GM19468 (cell line): ENCODE measurements at regions not wholly inside any gene's neighbourhood (a gene's known extent, or its start where the extent isn't known, plus 50 kb on each side); places are given as distances from the start of the nearest gene placed in this dataset.
"Not testable (repeated sequence)": the region's sequence is repeated elsewhere in the genome, so short reads cannot be mapped to it uniquely, and the experiment has no call there.

Experiments used
- ATAC-seq: cut with Tn5 transposase; IDR thresholded peaks from one replicate; pipeline ENCODE4 v1.9.1; 2021; ENCODE audit warnings: mild to moderate bottlenecking, moderate library complexity, moderate number of reproducible peaks; ENCODE audit not compliant: unreplicated experiment; ENCODE audit errors: extremely low read depth

DNA sequence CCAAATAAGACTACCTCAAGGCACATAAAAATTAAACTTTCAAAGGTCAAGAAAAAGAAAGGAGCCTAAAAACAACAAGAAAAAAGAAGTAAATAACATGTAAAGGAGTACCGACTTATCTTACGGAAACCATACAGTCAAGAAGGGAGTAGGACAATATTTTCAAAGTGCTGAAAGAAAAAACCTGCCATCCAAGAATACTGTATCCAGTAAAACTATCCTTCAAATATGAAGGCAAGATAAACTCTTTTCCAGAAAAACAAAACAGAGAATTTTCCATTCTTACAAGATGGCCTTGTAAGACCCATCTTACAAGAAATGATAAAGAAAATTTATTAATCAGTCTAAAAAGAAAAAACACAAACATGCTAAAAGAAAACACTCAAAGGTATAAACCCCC, 302.2 kb downstream of the LMBRD1 start:
- no peak for ATAC-seq

DNA sequence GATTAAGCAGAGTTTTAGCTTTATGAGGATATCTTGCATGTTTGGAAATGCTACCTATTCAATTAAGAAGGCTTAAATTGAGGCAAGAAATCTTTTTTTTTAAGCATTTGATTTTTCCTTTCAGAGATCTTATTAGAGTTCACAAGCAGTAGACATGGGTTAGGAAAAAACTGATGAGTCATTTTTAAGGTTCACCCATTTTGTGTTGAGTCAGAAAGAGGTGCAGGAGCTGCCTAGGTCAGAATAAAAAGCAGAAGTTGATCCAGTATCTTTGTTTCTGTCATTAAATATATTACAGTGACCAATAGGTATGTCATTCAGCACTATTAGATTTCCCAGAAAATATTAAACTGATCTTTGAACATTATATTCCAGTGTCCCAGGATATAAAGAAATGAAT, 306.8 kb downstream of the LMBRD1 start:
- ATAC-seq: no peak

DNA sequence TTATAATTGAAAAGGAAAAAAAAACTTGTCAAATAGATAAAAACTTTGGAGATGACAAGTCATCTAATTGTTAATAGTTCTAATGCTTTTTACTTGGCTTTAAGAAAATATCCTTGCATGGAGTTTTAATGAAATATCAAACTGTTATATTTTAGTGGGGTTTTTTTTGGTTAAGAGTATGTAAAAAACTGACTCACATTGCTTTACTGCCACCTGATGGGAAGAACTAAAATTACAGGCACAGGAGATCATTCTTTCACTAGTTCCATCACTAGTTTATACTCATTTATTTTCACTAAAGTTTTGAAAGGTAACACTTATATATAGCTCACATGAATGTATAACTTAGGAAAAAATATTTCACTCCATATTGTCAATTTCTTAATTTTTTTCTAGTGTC, 309.1 kb downstream of the LMBRD1 start:
- no peak for ATAC-seq

DNA sequence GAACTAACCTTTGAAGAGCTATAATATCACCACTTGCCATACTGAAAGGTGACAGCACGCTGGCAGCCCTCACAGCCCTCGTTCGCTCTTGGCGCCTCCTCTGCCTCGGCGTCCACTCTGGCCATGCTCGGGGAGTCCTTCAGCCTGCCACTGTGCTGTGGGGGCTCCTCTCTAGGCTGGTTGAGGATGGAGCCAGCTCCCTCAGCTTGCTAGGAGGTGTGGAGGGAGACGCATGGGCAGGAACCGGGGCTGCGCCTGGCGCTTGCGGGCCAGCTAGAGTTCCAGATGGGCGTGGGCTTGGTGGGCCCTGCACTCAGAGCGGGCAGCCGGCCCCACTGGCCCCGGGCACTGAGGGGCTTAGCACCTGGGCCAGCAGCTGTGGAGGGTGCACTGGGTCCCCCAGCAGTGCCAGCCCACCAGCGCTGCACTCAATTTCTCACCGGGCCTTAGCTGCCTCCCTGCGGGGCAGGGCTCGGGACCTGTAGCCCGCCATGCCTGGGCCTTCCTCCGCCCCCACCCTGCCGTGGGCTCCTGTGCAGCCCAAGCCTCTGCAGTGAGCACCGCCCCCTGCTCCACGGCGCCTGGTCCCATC, 329.7 kb downstream of the LMBRD1 start:
- ATAC-seq: no peak

DNA sequence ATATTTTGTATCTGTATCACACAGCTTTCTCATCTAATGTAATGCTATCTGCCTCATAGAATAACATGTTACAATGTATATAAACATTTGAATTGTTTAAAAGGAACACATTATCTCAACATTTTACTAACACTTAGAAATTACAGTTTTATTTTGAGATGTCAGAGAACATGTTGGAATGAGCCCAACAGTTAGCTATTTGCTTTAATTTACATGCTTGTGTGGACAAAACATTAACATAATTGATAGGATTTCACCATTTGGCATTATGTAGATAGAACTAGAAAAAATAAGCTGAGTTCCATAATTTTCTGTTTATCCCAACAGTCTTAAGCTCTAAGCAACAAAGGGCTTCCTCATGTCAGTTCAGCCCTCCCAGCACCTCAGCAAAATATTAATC, 330.9 kb downstream of the LMBRD1 start:
- ATAC-seq: no peak

DNA sequence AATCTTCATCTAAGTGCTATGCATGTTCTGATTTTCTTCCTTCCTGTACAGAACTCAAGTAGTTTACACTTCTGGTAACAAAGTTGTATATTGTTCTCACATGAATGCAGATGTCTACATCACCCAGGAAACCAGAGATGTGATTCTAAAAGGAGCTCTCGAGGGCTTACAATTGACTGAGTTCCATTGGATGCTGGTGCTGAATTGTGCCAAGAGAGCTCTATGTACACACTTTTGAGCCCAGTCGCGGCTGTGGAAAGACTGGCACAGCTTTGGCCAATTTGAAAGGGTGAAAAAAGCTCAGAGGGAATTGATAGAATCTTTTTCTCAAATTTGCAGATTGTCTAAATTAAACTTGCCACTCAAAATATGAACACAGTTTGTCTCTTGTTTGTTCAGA, 340.7 kb downstream of the LMBRD1 start:
- ATAC-seq: no peak

DNA sequence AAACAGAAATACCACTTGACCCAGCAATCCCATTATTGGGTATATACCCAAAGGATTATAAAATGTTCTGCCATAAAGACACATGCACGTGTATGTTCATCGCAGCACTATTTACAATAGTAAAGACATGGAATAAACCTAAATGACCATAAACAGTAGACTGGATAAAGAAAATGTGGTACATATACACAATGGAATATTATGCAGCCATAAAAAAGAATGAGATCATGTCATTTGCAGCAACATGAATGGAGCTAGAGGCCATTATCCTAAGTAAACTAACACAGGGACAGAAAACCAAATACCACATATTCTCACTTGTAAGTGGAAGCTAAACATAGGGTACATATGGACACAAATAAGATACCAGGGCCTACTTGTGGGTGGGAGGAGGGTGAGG, 342.2 kb downstream of the LMBRD1 start:
- not testable (repeated sequence) for ATAC-seq

DNA sequence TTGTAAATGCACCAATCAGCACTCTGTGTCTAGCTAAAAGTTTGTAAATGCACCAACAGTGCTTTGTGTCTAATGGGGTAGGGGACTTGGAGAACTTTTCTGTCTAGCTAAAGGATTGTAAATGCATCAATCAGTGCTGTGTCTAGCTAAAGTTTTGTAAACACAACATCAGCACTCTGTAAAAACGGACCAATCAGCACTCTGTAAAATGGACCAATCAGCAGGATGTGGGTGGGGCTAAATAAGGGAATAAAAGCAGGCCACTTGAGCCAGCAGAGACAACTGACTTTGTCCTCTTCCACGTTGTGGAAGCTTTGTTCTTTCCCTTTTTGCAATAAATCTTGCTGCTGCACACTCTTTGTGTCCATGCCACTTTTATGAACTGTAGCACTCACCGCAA, 346.3 kb downstream of the LMBRD1 start:
- not testable (repeated sequence) for ATAC-seq

DNA sequence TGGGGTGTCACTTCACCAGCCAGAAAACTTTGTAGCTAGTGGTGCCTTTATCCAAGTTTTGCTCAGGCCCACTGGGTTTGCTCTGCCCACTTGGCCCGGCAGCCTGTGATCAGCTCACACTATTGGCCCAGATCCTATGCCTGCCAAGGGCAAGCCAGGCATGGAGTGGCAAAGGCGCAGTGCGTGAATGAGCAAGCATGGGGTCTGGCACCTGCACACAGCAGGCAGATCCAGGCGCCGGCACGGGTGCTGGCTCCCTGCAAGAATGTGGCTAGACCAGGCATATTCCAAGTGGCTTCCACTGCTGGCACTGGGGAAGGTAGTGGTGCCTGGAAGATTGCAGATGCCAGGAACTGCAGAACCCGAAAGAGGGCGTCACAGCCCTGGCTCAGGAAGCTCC, 346.9 kb downstream of the LMBRD1 start:
- no peak for ATAC-seq
